Renal cortical epithelial cell (primary cell): ENCODE measurements at regions not wholly inside any gene's neighbourhood (a gene's known extent, or its start where the extent isn't known, plus 50 kb on each side); places are given as distances from the start of the nearest gene placed in this dataset.
"Not testable (repeated sequence)": the region's sequence is repeated elsewhere in the genome, so short reads cannot be mapped to it uniquely, and the experiment has no call there.

ENCODE experiments used
- DNase-seq: peaks from one replicate; pipeline ENCODE4 v3.0.0-alpha.2; 2011; ENCODE audit warnings: low read depth

DNA sequence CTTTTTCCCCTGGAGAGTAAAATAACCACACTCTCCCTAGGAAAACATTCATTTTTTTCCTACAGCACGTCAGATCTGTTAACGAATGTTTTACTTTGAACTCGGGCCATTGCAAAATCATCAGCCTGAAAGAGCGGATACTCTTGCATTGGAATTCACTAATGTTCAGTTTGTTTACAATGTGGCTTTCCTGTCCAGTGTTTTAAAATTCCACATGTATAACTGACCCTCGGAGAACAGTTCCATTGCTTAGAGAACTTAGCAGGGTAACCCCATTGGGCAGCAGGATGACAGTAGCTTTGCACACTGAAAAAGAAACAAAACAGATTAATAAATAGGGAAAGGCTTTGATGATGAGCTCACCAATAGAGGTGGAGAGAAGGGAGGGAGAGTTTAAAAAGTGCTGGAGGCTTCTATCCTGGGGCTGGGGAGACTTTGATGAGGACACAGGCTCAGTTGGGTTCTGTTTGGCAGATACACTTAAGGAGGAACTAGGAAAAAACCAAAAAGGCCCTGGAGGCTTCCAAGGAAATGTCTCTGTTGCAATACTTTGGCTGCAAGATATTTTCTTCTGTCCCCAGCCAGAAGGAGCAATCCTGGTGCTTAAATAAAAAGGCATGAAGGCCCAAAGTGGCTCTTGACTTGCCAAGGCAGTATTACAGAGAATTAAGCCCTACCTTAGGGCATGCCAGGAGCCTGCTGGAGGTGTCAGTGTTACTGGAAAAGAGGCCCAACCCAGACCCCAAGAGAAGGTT lies 143.1 kb downstream of the ARSF start:
- DNase-seq: peak; percentile 80

DNA sequence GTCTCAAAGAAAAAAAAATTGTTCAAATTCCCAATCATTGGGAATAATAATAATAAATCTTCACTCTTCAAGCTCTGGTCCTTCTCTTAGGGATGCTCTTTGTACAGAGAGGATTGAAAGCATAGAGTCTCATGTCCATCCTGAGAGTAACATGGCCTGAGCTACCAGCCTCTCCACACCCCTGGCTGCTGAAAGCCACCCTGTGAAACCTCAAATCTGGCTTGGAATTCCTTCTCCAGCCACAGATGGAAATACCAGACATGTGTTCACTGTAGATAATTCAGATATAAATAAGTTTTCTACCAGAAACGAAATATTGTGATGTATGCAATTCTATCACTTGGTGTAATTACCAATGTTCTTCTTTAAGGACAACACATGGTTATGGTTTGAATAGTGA lies 140.6 kb downstream of the ARSF start:
- no peak for DNase-seq

- no peak for DNase-seq
Measured at GRCh38 chrX:3178329-3178728, 137.1 kb downstream of the ARSF start.

DNA sequence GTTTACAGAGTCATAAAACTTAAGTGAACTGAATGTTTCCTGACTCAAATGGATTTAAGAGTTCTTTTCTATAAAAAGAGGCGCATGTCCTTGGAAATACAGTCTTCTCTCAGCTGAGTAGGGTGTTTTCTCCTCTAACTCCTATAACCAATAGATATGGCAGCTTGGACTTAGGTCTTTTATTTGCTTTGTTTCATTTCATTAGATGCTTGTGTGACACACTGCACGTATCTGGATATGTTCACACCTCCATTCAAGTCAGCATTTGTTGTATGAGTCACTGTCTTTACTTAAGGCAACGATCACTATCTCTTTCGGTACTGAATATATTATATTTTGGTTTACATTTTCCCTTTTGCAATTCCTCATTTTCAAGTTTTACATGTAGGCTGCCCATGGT lies 136.6 kb downstream of the ARSF start:
- no peak for DNase-seq

DNA sequence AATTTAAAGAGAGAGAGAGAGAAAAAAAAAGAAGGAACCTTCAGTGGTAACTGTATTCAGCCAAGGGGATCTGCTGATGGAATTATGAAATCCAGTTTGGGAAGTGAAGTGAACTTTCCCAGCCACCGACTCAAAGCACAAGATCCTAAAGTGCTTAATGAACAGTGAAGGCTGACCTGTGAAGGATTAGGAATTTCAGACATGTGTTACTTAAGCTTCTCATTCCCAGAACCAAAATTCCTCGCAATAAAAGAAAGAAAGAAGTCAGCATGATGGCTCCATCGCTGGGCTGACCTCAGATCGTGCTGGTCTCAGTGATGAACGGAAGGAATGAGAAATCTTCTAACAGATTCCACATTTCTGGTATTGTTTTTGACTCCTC lies 135.2 kb downstream of the ARSF start:
- peak; percentile 96 for DNase-seq

- peak; percentile 84 for DNase-seq
Measured at GRCh38 chrX:3175659-3176438, 134.6 kb downstream of the ARSF start.

DNA sequence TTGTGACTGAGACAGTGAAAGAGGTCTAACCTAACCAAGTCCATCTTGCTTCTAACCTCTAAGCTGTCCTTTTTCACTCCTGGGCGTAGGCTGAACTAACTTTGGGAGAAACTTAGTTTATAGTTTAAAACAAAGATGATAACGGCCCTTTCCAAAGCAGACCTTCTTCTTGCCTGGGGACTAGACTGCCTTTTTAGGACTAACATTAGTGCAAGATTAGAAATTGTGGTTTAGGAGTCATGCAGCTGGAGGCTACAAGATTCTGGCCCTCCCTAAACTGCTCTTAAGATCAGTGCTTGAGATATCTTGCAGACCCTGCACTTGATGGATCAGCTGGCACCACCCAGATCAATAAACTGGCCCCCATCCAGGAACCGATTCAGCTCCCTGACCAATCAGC lies 130.9 kb downstream of the ARSF start:
- not testable (repeated sequence) for DNase-seq

- DNase-seq: no peak
Measured at GRCh38 chrX:3169421-3169820, 128.2 kb downstream of the ARSF start.

GRCh38 chrX:3167771-3168170 lies 126.5 kb downstream of the ARSF start:
- DNase-seq: no peak

- no peak for DNase-seq
Measured at GRCh38 chrX:3166670-3167455, 125.6 kb downstream of the ARSF start.

DNA sequence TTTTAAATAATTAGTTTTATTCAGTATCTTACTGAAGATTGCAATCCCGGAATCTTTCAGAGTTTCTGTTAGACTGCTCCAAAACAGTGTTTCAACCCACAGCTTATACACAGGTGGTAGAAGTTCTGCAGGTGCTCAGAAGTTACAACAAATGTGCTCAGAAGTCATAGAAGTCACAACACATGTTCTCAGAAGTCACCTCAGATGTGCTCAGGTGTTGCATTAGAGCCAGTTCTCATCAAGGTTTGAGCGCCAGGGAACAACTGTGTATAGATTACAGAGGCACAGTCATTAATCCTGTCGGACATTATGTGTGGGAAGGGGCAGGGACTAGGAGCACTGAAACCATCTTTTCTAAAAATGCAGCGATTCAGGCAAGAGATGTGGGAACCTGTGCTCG lies 124.5 kb downstream of the ARSF start:
- no peak for DNase-seq
